ENCODE measurements at regions not wholly inside any gene's neighbourhood (a gene's known extent, or its start where the extent isn't known, plus 50 kb on each side); places are given as distances from the start of the nearest gene placed in this dataset.

- TF ChIP-seq CTCF (IDR thresholded peaks at IDR 0.05; ENCODE audit: poor library complexity) (no peak), EZH2phosphoT487 (IDR thresholded peaks at IDR 0.05; ENCODE audit: low read depth, severe bottlenecking, unreplicated experiment) (no peak), EZH2 (IDR thresholded peaks at IDR 0.05; ENCODE audit: borderline replicate concordance) (no peak)
Measured at GRCh38 chr2:176492583-176492982, 223.3 kb downstream of the MTX2 start.
